GM12874 (cell line): ENCODE measurements at regions not wholly inside any gene's neighbourhood (a gene's known extent, or its start where the extent isn't known, plus 50 kb on each side); places are given as distances from the start of the nearest gene placed in this dataset.

Source experiments
- CTCF ChIP-seq: IDR thresholded peaks from 2 replicates; pipeline ENCODE4 v1.5.1; 2011; ENCODE audit warnings: low read depth, mild to moderate bottlenecking, control low read depth, low read length, moderate library complexity; ENCODE audit not compliant: insufficient read depth

- TF ChIP-seq CTCF = no peak
These were observed 111.5 kb upstream of the ZNF366 start for GRCh38 chr5:72618708-72619107.

- TF ChIP-seq CTCF = no peak
These were observed 107.9 kb upstream of the ZNF366 start for GRCh38 chr5:72615061-72615460.

GRCh38 chr5:72613515-72613914 lies 106.3 kb upstream of the ZNF366 start:
- no peak for TF ChIP-seq CTCF

- no peak for TF ChIP-seq CTCF
These were observed 105.6 kb upstream of the ZNF366 start for GRCh38 chr5:72612810-72613209.

GRCh38 chr5:72611118-72611730 lies 104.0 kb upstream of the ZNF366 start:
- peak; percentile 95 for TF ChIP-seq CTCF

GRCh38 chr5:72608926-72609325 lies 101.7 kb upstream of the ZNF366 start:
- no peak for TF ChIP-seq CTCF

GRCh38 chr5:72608297-72608696 lies 101.1 kb upstream of the ZNF366 start:
- no peak for TF ChIP-seq CTCF
